ENCODE measurements at regions not wholly inside any gene's neighbourhood (a gene's known extent, or its start where the extent isn't known, plus 50 kb on each side); places are given as distances from the start of the nearest gene placed in this dataset.
"Not testable (repeated sequence)": the region's sequence is repeated elsewhere in the genome, so short reads cannot be mapped to it uniquely, and the experiment has no call there.

DNA sequence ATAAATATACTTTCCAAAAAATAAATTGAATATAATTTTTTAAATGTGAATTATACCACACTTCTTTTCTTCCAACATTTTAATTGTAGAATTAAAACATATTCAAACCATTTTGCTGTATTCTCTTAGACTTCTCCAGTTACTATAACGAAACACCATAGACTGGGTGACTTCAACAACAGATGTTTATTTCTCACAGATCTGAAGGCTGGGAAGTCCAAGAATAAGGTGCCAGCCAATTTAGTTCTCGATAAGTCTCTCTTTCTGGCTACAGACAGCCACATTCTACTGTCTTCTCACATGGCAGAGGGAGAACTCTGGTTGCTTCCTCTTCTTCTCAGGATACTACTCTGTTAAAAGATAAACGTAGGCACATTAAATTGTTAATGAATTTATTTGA, 155.8 kb upstream of the UGT8 start:
- no peaks in the 10 kb centered on the region for H3K4me1 Mint-ChIP-seq
- H3K27ac Mint-ChIP-seq: no peak overlapping the region
- no peaks in the 10 kb centered on the region for H3K9me3 Mint-ChIP-seq
- H3K36me3 Mint-ChIP-seq (ENCODE audit: low read depth): no peaks in the 10 kb centered on the region
- H3K4me3 Mint-ChIP-seq: no peak overlapping the region
- peaks cover 4% of the 10 kb centered on the region for H3K27me3 Mint-ChIP-seq
- ATAC-seq (no peak), DNase-seq (no peak)

DNA sequence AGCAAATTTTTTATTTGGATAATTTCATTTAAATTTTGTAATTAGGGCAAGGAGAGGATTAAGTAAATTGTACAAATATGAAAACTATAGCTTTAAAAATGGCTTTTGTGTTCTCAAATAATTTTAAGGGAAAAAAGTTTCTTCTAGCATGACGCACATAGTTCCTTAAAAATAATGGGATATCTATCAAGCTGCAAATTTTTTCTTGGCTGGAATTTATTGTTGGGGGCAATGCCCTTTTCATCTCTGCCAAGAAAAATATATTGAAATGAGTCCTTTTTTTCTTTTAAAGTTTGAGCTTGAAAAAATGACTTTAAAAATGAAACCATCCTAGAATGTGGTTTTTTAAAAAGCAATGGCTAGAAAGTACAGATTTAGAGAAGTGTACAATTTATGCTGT, 154.4 kb upstream of the UGT8 start:
- Mint-ChIP-seq H3K36me3 (ENCODE audit: low read depth) (no peaks in the 10 kb centered on the region), H3K27ac (no peak overlapping the region), H3K4me1 (no peaks in the 10 kb centered on the region), H3K9me3 (no peaks in the 10 kb centered on the region), H3K4me3 (no peak overlapping the region), H3K27me3 (peaks cover 4% of the 10 kb centered on the region)
- ATAC-seq (no peak), DNase-seq (no peak)

DNA sequence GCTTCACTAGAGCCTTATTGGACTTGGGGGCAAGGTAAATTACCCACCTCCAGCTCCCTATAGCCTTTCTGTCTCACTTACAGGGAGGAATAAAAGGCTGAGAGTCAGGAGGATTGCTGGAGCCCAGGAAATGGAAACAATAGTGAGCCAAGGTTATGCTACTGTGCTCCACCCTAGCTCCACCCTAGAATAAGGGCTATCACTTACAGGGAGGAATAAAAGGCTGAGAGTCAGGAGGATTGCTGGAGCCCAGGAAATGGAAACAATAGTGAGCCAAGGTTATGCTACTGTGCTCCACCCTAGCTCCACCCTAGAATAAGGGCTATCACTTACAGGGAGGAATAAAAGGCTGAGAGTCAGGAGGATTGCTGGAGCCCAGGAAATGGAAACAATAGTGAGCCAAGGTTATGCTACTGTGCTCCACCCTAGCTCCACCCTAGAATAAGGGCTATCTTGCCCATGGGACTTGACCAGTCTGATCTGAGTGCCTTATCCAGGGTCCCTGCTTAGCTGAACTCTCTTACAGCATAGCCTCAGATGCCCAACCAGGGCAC, 150.6 kb upstream of the UGT8 start:
- H3K4me3 Mint-ChIP-seq; H3K4me1 Mint-ChIP-seq; DNase-seq; H3K27me3 Mint-ChIP-seq; ATAC-seq; H3K27ac Mint-ChIP-seq; H3K9me3 Mint-ChIP-seq; H3K36me3 Mint-ChIP-seq (ENCODE audit: low read depth): not testable (repeated sequence)

DNA sequence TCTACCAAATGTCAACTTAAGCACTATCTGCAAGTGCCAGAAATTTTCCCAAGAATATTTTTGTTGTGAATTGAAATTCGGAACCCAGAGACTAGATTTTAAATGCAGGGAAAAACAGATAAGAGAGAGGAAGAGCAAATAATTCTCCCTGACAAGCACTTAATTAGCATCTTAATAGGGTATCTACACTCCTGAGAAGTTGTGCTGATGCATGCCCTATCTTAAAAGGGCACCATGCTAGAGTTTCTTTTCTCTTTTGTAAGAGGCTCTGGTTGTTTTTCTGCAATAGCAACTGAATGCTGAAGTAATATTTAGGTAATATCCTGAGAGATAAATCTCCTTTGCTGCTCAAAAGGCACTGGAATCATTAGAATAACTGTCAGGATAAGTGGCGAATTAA, 139.9 kb upstream of the UGT8 start:
- Mint-ChIP-seq H3K4me1 (no peaks in the 10 kb centered on the region), H3K4me3 (no peak overlapping the region), H3K9me3 (no peaks in the 10 kb centered on the region), H3K36me3 (ENCODE audit: low read depth) (no peaks in the 10 kb centered on the region), H3K27ac (no peak overlapping the region), H3K27me3 (no peaks in the 10 kb centered on the region)
- DNase-seq (no peak), ATAC-seq (no peak)

DNA sequence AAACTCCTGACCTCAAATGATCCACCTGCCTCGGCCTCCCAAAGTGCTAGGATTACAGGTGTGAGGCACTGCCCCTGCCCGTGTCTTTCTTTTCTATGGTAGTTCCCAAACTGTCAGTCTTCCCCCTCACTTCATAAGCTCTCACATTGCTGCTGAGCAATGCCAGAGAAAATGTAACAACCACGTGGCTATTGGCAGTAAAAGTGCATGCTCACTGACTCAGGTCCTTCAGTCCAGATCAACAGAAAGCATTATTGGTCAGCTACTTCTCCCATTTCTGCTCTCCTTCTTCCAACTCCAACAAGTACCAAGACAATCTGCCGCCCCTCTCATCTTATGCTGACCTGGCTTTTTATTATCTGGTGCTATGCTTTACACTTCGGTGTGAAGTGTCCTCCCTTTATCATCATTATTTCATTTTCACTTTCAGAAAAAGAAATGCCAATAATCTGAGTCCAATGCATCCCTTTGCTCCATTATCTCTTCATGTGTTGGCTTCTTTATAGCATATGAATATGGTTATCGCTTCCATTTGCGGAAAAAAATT, 133.8 kb upstream of the UGT8 start:
- Mint-ChIP-seq H3K4me1 (no peaks in the 10 kb centered on the region), H3K4me3 (no peak overlapping the region), H3K27ac (no peak overlapping the region), H3K27me3 (no peaks in the 10 kb centered on the region), H3K9me3 (no peaks in the 10 kb centered on the region), H3K36me3 (ENCODE audit: low read depth) (no peaks in the 10 kb centered on the region)
- DNase-seq (no peak), ATAC-seq (no peak)

DNA sequence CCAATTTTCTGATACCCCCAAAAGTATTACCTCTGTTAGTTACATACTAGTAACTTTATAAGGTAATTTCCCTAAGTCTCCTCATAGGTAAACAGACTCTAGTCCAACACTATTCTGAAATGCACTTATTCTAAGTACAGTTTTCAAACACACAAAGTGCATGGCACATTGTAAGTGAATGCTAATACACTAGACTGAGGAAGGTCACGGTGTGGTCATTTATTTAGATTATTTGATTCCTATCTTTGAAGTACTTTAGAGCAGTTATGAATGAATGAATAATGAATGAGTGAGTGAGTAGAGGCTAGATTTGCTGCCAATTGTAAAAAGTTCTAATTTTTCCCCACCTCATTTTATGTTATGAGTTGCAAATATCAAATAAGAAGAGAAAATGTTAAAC, 132.8 kb upstream of the UGT8 start:
- Mint-ChIP-seq H3K4me3 (no peak overlapping the region), H3K36me3 (ENCODE audit: low read depth) (no peaks in the 10 kb centered on the region), H3K27ac (no peak overlapping the region), H3K4me1 (no peaks in the 10 kb centered on the region), H3K27me3 (no peaks in the 10 kb centered on the region), H3K9me3 (no peaks in the 10 kb centered on the region)
- ATAC-seq: no peak
- no peak for DNase-seq

DNA sequence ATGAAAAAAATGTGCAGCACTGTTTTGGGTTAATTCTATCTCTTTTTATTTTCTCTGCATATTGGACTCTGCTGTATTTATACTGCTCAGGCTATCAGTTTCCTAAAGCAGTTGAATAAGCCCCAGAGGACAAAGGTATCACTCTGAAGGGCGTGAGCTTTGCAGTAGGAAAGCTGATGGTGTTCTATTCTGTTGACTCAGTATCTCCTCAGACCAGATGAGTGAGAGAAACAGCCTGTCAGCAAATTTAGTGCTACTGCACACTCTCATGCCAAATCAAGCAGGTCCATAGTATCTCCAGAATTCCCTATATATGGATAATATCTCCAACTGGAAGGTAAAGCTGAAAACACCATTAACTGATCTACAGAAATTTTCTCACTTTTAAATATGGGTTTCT, 132.3 kb upstream of the UGT8 start:
- no peak for ATAC-seq
- peaks cover 2% of the 10 kb centered on the region for H3K27me3 Mint-ChIP-seq

DNA sequence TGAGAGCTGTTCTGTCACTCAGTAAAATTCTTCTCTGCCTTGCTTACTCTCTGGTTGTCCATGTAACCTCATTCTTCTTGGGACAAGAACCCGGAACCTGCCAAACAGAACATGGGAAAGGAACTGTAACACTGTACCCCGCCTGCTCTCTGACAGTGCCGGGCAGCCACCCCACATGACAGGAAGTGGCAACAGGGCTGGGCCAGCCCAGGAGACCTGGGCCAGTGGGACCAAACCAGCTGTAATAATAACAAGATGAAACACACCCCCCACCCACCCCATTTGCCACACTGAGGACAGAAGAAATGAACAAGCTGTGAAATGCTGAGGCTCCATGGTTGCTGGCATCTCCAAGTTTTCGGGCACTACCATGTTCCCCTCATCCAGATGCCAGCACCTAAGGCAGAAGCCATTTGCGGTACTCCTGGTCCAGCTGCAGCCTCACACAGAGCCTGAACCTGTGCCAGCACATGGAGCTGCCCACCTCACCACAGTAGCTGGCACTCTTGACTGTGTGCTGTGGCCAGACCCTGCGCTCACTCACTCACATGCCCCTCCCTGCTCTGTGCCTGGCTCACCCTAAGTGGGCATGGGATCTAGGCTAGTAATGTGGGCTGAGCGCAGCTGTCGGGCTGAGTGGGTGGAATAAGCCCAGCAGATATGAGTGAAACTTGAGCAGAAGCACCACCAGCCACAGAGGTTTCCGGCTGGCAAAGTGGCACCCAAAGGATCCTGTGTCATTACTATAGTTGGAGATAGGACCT, 126.2 kb upstream of the UGT8 start:
- ATAC-seq (no peak), DNase-seq (no peak)
- H3K4me1 Mint-ChIP-seq: no peaks in the 10 kb centered on the region
- H3K27ac Mint-ChIP-seq: no peak overlapping the region
- H3K4me3 Mint-ChIP-seq: no peak overlapping the region
- no peaks in the 10 kb centered on the region for H3K9me3 Mint-ChIP-seq
- H3K36me3 Mint-ChIP-seq (ENCODE audit: low read depth): no peaks in the 10 kb centered on the region
- peaks cover 5% of the 10 kb centered on the region for H3K27me3 Mint-ChIP-seq

More for the DNA sequence above, 132.3 kb upstream of the UGT8 start:
- H3K9me3 Mint-ChIP-seq: no peaks in the 10 kb centered on the region
- no peak overlapping the region for H3K4me3 Mint-ChIP-seq
- H3K4me1 Mint-ChIP-seq: no peaks in the 10 kb centered on the region
- H3K36me3 Mint-ChIP-seq (ENCODE audit: low read depth): no peaks in the 10 kb centered on the region
- H3K27ac Mint-ChIP-seq: no peak overlapping the region
- no peak for DNase-seq

DNA sequence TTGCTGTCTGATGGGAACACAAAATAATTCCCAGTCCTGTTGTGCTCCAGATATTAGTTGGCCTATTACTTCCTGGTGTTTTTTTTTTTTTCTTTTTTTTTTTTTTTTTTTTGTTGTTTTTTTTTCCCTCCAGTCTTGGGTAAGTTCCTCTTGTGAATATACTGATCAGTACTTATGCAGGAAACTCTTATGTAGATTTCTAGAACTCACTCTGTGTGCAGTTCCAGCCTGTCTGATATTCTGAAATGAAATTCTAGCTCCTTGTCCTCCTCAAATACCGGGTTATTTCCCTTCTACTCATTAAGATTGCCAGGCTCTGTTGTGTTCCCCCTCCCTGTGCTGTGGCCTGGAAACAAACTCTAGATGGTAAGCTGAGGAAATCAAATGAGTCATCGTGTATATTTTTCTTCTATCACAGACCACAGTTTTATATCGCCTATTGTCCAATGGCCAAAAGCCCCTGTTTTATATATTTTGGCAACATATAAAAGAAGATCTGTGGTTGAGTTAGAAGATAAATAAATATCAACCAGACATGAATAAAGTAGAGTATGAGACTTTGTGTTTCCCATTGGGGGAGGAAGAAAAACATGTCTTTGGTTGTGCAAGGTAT, 124.3 kb upstream of the UGT8 start:
- Mint-ChIP-seq H3K4me1 (no peaks in the 10 kb centered on the region), H3K27ac (no peak overlapping the region), H3K27me3 (peaks cover 5% of the 10 kb centered on the region), H3K36me3 (ENCODE audit: low read depth) (no peaks in the 10 kb centered on the region), H3K9me3 (no peaks in the 10 kb centered on the region), H3K4me3 (no peak overlapping the region)
- ATAC-seq (no peak), DNase-seq (no peak)

DNA sequence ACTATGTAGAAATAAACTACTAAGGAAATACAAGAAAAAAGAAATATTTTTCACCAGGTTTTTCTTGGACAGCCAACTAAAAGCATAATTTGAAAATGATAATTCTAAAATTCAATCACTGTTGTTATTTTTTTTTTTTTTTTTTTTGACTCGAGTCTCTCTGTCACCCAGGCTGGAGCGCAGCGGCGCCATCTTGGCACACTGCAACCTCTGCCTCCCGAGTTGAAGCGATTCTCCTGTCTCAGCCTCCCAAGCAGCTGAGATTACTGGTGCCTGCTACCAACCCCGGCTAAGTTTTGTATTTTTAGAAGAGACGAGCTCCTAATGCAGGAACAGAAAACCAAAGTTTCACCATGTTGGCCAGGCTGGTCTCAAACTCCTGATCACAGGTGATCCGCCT, 122.3 kb upstream of the UGT8 start:
- peaks cover 6% of the 10 kb centered on the region for H3K9me3 Mint-ChIP-seq
- no peak for ATAC-seq
- H3K36me3 Mint-ChIP-seq (ENCODE audit: low read depth): no peaks in the 10 kb centered on the region
- no peaks in the 10 kb centered on the region for H3K4me1 Mint-ChIP-seq
- no peak overlapping the region for H3K27ac Mint-ChIP-seq
- DNase-seq: no peak
- peaks cover 3% of the 10 kb centered on the region for H3K27me3 Mint-ChIP-seq
- H3K4me3 Mint-ChIP-seq: no peak overlapping the region

DNA sequence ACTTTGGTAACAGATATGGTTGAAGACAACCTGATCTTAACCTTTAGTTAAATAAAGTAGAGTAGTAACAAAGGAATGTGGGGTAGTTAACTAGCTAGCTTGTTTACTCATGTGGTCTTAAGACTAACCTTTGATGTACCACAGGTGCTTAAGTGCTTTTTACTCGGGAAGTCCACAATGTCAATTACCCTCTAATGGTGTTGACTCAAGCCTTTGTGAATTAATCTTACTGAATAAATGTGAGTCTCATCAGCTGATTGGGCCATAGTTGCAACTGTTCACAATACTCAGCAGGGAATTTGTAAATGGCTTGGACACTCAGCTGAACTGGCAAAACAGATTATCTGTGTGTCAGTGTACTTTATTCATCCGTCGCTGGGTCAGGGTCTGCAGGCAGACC, 119.0 kb upstream of the UGT8 start:
- H3K36me3 Mint-ChIP-seq (ENCODE audit: low read depth): no peaks in the 10 kb centered on the region
- H3K4me3 Mint-ChIP-seq: no peak overlapping the region
- ATAC-seq (no peak), DNase-seq (no peak)
- peaks cover 3% of the 10 kb centered on the region for H3K27me3 Mint-ChIP-seq
- no peaks in the 10 kb centered on the region for H3K4me1 Mint-ChIP-seq
- H3K27ac Mint-ChIP-seq: no peak overlapping the region
- H3K9me3 Mint-ChIP-seq: peaks cover 6% of the 10 kb centered on the region

DNA sequence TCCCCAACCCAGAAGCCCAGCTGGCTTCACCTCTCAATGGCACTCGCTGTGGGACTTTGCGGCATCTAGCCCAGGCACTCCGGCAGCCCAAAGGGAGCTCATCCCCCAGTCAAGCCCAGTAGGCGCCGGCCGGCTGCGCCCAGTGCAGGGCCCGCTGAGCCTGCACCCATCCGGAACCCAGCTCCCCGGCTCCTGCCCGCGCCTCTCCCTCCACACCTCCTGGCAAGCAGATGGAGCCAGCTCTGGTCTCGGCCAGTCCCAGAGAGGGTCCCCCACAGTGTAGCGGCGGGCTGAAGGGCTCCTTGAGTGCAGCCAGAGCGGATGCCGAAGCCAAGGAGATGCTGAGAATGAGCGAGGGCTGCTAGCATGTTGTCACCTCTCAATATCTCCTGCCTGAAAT, 116.8 kb upstream of the UGT8 start:
- peaks cover 6% of the 10 kb centered on the region for H3K9me3 Mint-ChIP-seq
- peaks cover 3% of the 10 kb centered on the region for H3K27me3 Mint-ChIP-seq
- H3K36me3 Mint-ChIP-seq (ENCODE audit: low read depth): no peaks in the 10 kb centered on the region
- ATAC-seq: no peak
- no peaks in the 10 kb centered on the region for H3K4me1 Mint-ChIP-seq
- DNase-seq: no peak
- no peak overlapping the region for H3K4me3 Mint-ChIP-seq
- H3K27ac Mint-ChIP-seq: no peak overlapping the region

DNA sequence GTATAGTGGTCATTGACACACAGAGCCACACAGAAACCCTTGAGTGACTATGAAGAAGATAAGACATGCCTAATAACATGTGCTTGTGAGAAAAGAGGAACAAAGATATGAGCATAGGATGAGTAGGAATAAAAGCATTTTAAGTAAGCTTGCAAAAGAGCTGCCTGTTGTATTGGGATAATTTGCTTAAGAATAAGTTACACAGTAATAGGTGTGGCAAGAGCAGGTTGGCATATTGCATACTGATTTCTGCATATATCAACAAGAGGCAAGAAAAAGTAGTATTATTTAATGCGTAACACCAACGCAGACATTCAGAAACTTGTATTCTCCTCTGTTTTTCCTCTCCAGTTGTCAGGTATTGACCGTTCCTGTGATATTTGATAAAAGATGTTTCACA, 111.5 kb upstream of the UGT8 start:
- no peak overlapping the region for H3K4me3 Mint-ChIP-seq
- no peak for DNase-seq
- no peaks in the 10 kb centered on the region for H3K27me3 Mint-ChIP-seq

DNA sequence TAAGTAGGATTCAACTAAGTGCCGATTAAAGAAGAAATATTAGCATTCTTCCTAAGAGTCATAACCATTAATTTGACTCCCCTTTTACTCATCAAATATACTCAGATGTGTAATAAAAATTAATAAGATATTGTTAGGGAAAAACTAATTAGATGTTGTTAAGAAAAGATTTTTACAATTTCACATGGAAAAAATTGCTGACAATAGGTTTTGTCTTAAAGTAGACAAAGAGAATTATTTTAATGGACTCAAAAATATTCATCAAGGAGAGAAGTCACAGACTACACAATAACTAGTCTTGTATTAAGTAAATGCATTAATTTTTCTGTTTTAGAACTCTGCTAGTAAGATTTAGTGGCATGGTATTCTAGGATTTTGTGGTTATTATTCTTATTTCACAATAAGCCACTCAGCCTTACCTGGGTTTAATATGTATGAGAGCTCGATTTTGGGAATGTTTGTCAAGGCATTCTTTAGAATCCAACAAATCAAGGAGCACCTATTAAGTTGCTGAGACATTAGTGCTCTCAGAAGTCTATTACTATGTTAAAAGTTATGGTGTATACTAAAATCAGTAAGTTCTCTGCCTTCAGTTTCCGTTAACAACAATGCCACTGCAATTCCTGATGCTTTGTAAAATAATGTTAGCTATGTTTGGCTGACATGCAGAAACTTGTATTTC, 110.2 kb upstream of the UGT8 start:
- no peak overlapping the region for H3K27ac Mint-ChIP-seq
- H3K27me3 Mint-ChIP-seq: no peaks in the 10 kb centered on the region
- no peaks in the 10 kb centered on the region for H3K4me1 Mint-ChIP-seq
- no peak overlapping the region for H3K4me3 Mint-ChIP-seq
- no peaks in the 10 kb centered on the region for H3K36me3 Mint-ChIP-seq (ENCODE audit: low read depth)
- ATAC-seq: no peak
- DNase-seq: no peak
- no peaks in the 10 kb centered on the region for H3K9me3 Mint-ChIP-seq

More for the DNA sequence above, 111.5 kb upstream of the UGT8 start:
- Mint-ChIP-seq H3K4me1 (no peaks in the 10 kb centered on the region), H3K27ac (no peak overlapping the region), H3K36me3 (ENCODE audit: low read depth) (no peaks in the 10 kb centered on the region), H3K9me3 (no peaks in the 10 kb centered on the region)
- ATAC-seq: no peak

All from activated naive CD8-positive, alpha-beta T cell treated with anti-CD3 and anti-CD28 coated beads, Interleukin-2, amount 50 U/mL, for 24 hours (primary cell).